HEK293 (cell line): ENCODE measurements at regions not wholly inside any gene's neighbourhood (a gene's known extent, or its start where the extent isn't known, plus 50 kb on each side); places are given as distances from the start of the nearest gene placed in this dataset.

Experiments used
- CTCF ChIP-seq: fragments of 450-650 bp; formaldehyde crosslinking; IDR thresholded peaks from 2 replicates; pipeline ENCODE4 v1.5.1; 2016; ENCODE audit warnings: missing biosample characterization, missing genetic modification characterization
- REST ChIP-seq: fragments of 450-650 bp; formaldehyde crosslinking; IDR thresholded peaks from 2 replicates; pipeline ENCODE4 v1.5.1; 2016; ENCODE audit warnings: missing biosample characterization, missing genetic modification characterization
- YY2 ChIP-seq: fragments of 450-650 bp; formaldehyde crosslinking; IDR thresholded peaks from 2 replicates; pipeline ENCODE4 v1.5.1; 2016; ENCODE audit warnings: missing biosample characterization, missing genetic modification characterization

DNA sequence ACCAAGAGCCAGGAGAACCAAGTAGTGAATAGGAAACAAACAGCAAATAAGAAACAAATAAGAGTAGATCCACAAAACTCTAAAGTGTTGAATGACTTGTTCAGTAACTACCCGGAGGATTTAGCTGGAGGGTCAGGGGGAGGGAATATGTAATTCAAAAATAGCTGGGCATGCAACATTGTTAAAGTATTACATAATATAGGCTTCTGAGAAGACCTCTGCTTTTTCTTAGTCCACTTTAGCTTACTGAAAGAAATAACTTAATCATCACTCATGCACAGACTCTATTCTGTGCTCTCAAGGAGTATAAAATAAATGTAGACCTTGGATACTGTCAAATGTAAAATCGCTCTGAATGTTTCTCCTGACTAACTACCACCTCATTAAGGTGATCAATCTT is 183.2 kb upstream of the POU5F2 start:
- no peak for TF ChIP-seq CTCF (tag by site-specific recombination)
- TF ChIP-seq REST, result no peak
- no peak for TF ChIP-seq YY2 (tag by site-specific recombination)
